NCI-H146 treated with DMSO at 0.1 percent for 48 hours (cell line): ENCODE measurements at regions not wholly inside any gene's neighbourhood (a gene's known extent, or its start where the extent isn't known, plus 50 kb on each side); places are given as distances from the start of the nearest gene placed in this dataset.

Experiments used
- DNase-seq: peaks from one replicate; lab custom pipeline; 2025; ENCODE audit not compliant: unreplicated experiment; lab: John Stamatoyannopoulos, UW

- no peak for DNase-seq
These were observed 61.7 kb upstream of the NEBL start for GRCh38 chr10:20958764-20959163.

DNA sequence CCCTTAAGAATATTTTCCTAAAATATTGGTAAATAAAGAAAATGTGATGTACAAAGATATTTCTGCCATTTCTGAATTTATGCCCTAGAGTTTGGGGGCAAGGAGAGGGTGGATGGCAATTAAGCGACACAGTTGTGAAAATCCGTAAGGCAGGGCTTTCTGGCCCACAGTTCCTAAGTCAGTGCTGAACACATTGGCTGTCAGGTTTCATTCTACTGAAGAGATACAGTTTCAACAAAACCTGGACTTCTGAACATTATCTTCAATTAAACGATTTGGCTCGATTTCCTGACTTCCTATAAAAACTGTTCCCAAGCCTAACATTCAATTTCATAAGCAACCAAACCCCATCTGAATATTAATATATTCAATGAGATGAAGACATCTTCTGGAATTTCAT, 61.1 kb upstream of the NEBL start:
- DNase-seq, result no peak

DNA sequence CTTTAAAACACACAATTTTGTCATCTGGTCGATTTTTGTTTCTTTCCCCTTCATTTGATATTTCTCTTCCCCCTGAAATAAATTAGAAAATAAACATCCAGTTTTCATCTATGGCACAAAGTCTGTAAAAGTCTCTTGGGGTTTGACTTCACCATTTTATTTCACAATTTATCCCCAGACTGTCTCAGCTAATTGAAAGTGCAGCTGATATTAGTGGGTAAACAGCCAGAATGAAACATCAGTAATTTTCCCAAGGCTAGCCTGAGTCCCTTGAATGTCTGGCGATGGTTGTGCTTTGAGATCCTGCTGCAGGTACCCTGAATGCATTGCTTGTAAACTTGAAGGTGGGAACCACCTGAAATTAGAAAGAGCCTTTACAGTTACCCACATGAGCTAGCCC, 60.6 kb upstream of the NEBL start:
- DNase-seq, result no peak

DNA sequence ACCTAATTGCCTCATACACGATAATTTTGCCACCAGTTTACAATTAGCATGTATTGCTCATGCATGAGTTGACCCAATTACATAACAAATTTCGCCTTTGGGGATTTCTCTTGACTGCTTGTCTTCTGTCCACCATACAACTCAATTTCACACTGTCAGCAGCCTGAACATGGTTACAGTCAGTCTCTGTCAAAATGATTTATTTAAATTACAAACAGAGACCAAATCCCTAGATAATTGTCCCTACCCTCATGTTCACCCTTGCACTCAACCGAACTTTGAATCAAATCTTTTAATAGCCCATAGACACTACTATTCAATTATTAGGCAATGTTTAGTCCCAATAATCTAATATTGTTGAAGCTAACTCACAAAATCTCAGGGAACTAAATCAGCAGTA, 59.7 kb upstream of the NEBL start:
- DNase-seq, result no peak

- DNase-seq, result no peak
These were observed 58.3 kb upstream of the NEBL start for GRCh38 chr10:20955355-20955893.

GRCh38 chr10:20954519-20954918, 57.4 kb upstream of the NEBL start:
- no peak for DNase-seq

GRCh38 chr10:20953120-20953519, 56.0 kb upstream of the NEBL start:
- DNase-seq, result no peak

DNA sequence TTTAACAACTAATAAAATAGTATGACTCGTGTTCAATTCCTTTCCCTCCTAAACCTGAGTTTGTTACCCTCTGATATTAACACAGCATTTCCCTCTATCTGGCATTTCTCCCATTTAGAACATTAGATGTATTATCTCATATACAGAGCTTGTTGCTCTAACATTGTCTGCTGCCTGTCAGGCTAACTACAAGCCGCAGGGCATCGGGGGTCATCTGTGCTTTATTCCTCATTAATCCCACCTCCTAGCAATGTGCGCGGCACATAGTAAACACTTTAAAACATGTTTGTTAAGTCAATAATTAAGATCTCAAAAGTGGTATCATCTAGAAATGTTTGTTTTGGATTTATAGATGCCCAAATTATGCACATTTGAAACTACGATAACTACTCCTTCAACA, 52.9 kb upstream of the NEBL start:
- no peak for DNase-seq

DNA sequence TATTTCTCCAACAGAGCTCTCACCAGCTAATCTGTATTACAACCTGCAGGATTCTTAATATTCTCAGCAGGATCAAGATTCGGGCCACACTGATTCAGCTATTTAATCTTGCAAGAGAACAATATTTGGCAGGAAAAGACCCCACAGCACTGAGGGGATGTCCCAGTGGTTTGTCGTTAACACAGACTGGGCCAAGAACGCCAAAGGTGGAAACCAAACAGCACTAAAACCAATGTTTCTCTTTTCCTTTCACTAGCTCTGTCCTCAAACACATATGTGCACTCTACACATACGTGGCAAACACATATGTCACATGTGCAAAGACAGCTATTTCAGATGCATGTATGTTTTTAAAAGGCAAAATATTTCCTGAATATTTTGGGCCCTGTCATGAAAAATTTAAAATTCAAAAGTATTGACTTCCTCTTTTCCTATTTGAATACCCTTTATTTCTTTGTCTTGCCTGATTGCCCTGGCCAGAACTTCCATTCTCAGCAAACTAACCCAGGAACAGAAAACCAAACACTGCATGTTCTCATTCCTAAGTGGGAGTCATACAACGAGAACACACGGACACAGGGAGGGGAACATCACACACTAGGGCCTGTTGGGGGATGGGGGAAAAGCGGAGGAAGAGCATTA, 51.7 kb upstream of the NEBL start:
- no peak for DNase-seq
